Panc1 (cell line): ENCODE measurements at regions not wholly inside any gene's neighbourhood (a gene's known extent, or its start where the extent isn't known, plus 50 kb on each side); places are given as distances from the start of the nearest gene placed in this dataset.

ENCODE experiments used
- POLR2AphosphoS5 ChIP-seq: IDR thresholded peaks from 2 replicates; pipeline ENCODE4 v1.6.1; 2012; ENCODE audit warnings: mild to moderate bottlenecking, low read depth, low read length, moderate library complexity
- REST ChIP-seq, 2 experiments: IDR thresholded peaks; 2 replicates each; pipeline ENCODE4 v1.6.1; 2011 to 2012; ENCODE audit warnings: low read depth in 2 of 2, control low read depth in 1 of 2, low read length in 1 of 2, mild to moderate bottlenecking in 1 of 2, moderate library complexity in 1 of 2; ENCODE audit not compliant: insufficient read depth in 1 of 2
- SIN3A ChIP-seq: IDR thresholded peaks from 2 replicates; pipeline ENCODE4 v1.6.1; 2012; ENCODE audit warnings: low read depth, mild to moderate bottlenecking, low read length, moderate library complexity, borderline replicate concordance; ENCODE audit not compliant: insufficient read depth
- TF ChIP-seq, protein P1 (sequence below): fragments of 450-650 bp; IDR thresholded peaks from 2 replicates; pipeline ENCODE4 v1.5.1; 2017; ENCODE audit warnings: mild to moderate bottlenecking

DNA sequence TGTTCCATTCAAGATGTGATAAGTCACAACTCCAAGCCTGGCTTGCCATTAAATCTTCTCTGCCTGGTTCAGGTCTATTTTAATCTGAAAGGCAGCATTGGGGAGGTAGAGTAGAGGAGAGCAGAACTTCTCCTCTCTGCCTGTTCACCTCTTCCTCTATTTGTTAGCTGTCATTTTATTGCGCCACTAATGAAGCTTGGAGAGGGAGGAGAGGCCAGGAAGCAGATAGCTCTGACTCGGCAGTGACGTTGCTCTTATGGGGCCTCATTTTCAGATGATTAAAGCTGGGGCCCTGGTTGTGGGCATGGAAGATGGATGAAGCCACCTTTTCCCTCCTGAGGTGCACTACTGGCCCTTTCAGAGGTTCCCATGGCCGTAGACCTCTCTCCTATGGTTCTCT is 207.3 kb downstream of the MID1IP1 start:
- TF ChIP-seq, protein P1, sequence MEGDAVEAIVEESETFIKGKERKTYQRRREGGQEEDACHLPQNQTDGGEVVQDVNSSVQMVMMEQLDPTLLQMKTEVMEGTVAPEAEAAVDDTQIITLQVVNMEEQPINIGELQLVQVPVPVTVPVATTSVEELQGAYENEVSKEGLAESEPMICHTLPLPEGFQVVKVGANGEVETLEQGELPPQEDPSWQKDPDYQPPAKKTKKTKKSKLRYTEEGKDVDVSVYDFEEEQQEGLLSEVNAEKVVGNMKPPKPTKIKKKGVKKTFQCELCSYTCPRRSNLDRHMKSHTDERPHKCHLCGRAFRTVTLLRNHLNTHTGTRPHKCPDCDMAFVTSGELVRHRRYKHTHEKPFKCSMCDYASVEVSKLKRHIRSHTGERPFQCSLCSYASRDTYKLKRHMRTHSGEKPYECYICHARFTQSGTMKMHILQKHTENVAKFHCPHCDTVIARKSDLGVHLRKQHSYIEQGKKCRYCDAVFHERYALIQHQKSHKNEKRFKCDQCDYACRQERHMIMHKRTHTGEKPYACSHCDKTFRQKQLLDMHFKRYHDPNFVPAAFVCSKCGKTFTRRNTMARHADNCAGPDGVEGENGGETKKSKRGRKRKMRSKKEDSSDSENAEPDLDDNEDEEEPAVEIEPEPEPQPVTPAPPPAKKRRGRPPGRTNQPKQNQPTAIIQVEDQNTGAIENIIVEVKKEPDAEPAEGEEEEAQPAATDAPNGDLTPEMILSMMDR: no peak
- TF ChIP-seq SIN3A (no peak), POLR2AphosphoS5 (no peak), REST (IDR thresholded peaks at IDR 0.05; ENCODE audit: insufficient read depth in 1 of 2, low read depth in 2 of 2, low read length in 1 of 2) (no peak)
